Heart left ventricle (tissue), 13 donors: ENCODE measurements at regions not wholly inside any gene's neighbourhood (a gene's known extent, or its start where the extent isn't known, plus 50 kb on each side); places are given as distances from the start of the nearest gene placed in this dataset.

Experiments
- POLR2A ChIP-seq, 2 donors: fragments of 450-650 bp; IDR thresholded peaks; one replicate each; pipeline ENCODE4 v1.6.1; 2017; ENCODE audit warnings: antibody characterized with exemption in 2 of 2, mild to moderate bottlenecking in 2 of 2, moderate library complexity in 2 of 2
- TF ChIP-seq, protein P1 (sequence below), 12 donors: fragments of 200-600 bp; sonication (generic) in 4 of 12; IDR thresholded peaks; one replicate each; pipeline versions ENCODE4 v1.5.0 to v1.8.0; 2018 to 2022; ENCODE audit warnings: antibody characterized with exemption in 12 of 12, mild to moderate bottlenecking in 5 of 12
- donor health status: ischemic (EF 13 %, LVEDD 7.1; RV severe dilation, severe dysfunction).
- donor health status: DM: no; HTN: yes; CAD: no.
- donor health status: DM: no; HTN: no; CAD: no.
- donor health status: ischemic (EF 25% LVEDD 6.9; RV normal size, moderate dysfunction).
- donor health status: ischemic (EF 25% LVEDD 5.7; RV mildly dilated, moderate dysfunction).
- donor health status: ischemic (EF 35%, LVEDD 5.7; RV mildly dilated, moderate dysfunction).
- donor health status: nonischemic (EF 11% LVEDD 7.7; RV severe dilation, severe dysfunction).
- donor health status: DM: yes; HTN: yes; CAD: no.
- donor health status: PGD.
- donor health status: ischemic (EF 29% LVEDD 5.4; RV normal size, mild dysfunction).
- donor health status: nonischemic (EF 23%, LVEDD 6.1; RV moderate dilation, normal function).

DNA sequence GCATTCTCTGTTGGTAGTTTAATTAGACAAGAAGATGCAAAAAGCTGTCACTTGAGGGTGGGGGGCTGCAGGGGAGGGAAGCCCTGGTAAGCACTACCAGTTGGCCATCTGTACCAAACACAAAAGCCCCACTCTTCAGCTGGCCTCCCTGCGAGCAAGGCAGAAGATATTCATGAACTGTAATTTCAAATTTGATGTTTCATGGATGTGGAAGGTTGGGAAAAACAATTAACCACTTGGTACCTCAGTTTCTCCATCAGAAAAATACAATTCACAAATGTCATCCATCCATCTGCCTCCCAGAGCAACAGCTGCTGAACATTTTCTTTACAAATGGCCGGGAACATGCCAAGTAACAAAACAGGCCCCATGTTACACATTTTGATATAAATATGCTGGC is 265.3 kb downstream of the HNRNPD start:
- TF ChIP-seq, protein P1, sequence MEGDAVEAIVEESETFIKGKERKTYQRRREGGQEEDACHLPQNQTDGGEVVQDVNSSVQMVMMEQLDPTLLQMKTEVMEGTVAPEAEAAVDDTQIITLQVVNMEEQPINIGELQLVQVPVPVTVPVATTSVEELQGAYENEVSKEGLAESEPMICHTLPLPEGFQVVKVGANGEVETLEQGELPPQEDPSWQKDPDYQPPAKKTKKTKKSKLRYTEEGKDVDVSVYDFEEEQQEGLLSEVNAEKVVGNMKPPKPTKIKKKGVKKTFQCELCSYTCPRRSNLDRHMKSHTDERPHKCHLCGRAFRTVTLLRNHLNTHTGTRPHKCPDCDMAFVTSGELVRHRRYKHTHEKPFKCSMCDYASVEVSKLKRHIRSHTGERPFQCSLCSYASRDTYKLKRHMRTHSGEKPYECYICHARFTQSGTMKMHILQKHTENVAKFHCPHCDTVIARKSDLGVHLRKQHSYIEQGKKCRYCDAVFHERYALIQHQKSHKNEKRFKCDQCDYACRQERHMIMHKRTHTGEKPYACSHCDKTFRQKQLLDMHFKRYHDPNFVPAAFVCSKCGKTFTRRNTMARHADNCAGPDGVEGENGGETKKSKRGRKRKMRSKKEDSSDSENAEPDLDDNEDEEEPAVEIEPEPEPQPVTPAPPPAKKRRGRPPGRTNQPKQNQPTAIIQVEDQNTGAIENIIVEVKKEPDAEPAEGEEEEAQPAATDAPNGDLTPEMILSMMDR (IDR thresholded peaks at IDR 0.05) = no peak
- no peak for TF ChIP-seq POLR2A (IDR thresholded peaks at IDR 0.05)
